ENCODE measurements at regions not wholly inside any gene's neighbourhood (a gene's known extent, or its start where the extent isn't known, plus 50 kb on each side); places are given as distances from the start of the nearest gene placed in this dataset.

DNA sequence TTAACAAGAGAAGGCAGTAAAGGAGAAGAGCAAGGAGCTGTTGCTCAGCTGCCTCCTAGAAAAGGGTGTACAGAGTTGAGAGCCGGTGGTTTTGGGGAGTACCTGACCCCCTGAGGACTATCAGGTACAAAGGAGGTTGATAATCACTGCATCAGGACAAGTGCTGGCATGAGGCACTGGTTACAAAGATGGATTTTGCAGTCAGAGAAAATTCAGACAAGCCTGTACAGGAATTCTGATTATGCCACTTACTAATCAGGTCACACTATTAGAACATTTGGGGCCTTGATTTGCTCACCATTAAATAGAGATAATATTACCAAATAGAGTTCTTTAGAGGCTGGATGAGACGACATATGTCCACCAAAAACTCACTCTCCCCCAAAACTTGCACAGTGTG, 450.9 kb upstream of the TMPO start:
- DNase-seq = no peak

DNA sequence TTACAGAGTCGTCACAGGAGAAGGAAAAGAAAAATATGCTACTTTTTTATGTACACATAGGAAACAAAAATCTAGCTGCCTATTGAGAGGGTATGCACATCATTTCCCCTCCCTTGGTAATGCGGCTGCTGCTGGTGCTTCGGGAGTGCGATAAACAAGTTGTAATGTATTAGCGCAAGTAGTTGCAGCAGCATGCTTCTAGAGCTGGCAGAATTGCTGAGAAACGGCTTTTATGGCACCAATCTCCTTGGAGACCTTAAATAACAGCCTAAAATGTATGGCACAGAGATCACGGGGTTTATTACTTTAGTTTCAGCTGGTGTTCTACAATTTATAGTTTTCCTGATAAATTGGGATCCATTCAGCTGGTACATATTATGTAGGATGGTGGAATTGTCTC, 447.6 kb upstream of the TMPO start:
- no peak for DNase-seq

DNA sequence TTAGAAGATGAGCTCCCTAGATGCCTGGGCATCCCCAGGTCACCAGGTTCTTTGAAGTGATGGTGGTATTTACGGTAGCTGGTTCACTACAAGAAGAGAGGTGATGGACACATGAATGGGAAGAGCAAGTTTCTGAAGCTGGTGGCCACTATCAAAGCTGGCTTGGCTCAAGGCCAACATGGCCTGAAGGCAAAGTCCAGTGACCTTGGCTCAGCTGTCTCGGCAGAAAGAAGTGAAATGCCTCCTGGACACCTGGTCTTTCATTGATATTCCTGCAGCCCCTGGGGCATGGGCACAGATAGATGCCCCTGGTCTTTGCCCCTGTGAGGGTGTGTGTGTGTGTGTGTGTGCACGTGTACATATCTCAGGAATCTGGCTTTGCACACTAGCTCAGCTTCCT, 441.8 kb upstream of the TMPO start:
- no peak for DNase-seq

DNA sequence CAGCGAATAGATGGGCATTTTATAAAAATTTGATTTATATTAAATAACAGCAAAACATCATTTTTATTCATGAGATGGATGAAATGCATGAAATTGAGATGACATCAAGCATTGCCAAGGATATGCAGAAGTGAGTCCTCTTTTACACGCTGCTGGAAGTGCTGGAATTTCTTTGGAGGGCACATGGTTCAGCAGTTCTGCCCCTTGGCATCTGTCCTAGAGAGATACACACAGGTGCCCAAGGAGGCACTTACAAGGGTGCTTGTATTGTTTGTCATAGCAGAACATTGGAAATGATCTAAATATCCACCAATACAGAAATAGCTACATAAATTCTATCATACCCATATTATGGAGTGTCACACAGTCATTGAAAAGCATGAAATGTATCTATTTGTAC, 441.1 kb upstream of the TMPO start:
- DNase-seq = no peak

DNA sequence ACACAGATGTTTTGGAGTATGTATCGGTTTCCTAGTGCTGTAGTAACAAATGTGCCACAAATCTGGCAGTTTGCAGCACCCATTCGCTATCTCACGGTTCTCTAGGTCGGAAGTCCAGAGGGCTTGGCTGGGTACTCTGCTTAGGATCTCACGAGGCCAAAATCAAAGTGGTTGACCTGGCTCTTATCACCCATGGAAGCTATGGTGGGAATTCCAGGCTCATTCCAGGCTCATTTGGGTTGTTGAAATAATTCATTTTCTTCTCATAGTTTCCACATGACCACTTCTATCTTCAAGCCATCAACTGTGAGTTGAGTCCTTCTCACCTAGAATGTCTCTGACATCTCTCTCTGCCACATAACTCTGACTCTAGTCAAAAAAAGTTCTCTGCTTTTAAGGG, 431.0 kb upstream of the TMPO start:
- DNase-seq = no peak

DNA sequence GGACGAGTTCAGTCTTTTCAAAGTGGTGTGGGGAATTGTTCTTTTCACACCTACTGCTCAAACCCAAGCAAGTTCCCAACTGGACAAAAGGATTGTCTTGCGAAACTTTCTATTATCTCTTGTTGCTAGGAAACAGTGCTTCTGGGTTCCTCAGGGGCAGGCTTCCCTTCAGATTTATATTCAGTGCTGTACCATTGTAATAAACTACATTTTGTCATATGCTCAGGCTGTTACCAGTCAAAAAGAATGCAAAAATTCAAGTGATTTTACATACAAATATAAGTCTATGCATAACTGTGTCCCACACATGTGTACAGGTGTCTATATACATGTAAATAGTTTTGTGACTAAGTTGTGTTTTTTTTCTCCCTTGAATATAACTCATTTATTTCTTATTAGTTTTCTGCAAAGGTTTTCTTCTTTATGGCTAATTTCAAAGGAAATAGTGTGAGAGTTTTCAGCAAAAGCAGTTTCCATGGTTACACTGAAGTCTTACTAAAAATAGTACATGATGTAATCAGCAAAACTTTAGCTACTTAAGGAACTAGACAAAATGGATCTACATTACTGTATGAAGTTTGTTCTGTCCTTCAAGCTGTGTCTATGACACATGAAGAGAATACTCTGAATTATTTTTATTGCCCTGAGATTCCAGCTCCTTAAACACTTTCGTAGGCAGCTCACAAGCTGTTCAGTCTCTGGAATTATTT, 430.2 kb upstream of the TMPO start:
- no peak for DNase-seq

DNA sequence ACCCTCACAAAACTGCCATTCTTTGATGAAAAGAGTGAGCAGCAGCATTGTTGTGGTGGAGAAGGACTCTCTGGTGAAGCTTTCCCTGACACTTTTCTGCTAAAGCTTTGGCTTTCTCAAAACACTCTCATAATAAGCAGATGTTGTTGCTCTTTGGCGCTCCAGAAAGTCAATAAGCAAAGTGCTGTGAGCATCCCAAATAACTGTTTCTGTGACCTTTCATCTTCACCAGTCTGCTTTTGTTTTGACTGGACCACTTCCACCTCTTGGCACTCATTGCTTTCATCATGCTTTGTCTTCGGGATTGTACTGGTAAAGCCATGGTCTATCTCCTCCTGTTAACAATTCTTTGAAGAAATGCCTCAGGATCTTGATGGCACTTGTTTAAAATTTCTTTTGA, 424.7 kb upstream of the TMPO start:
- DNase-seq = no peak

DNA sequence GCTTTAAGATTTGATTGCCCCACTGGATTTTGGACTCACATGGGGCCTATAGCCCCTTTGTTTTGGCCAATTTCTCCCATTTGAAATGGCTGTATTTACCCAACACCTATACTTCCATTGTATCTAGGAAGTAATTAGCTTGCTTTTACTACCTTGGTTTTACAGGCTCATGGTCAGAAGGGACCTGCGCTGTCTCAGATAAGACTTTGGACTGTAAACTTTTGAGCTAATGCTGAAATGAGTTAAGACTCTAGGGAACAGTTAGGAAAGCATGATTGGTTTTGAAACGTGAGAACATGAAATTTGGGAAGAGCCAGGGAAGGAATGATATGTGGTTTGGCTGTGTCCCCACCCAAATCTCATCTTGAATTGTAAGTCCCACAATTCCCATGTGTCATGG, 419.0 kb upstream of the TMPO start:
- DNase-seq = no peak

DNA sequence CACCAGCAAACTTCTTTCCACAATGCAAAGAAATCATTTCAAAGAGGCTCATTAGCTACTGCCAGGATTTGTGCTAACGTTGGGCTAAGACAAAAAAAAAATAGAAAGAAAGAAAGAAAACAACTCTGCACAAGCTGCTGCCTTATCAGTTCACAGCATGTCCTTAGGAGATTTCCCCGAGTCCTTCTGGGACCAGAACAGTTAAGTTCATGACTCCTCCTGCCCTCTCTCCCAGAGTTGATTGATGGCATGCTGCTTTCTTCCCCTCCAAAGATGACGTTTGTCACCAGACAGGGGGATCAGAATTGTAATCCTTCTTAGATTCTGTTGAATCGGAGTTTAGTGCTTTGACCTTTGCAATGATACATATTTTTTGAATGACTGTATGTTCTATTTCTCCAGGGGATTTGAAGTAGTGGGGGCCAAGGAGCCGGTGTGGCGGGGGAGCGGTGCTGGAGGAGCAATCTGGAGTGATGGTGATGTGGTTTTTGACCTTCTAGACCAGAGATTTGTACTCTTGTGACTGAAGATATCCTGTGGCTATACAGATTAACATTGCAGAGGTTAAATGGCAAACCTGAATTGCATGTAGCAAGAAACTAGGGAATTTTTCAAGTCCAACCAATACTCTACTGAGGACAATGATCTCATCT, 409.2 kb upstream of the TMPO start:
- no peak for DNase-seq

DNA sequence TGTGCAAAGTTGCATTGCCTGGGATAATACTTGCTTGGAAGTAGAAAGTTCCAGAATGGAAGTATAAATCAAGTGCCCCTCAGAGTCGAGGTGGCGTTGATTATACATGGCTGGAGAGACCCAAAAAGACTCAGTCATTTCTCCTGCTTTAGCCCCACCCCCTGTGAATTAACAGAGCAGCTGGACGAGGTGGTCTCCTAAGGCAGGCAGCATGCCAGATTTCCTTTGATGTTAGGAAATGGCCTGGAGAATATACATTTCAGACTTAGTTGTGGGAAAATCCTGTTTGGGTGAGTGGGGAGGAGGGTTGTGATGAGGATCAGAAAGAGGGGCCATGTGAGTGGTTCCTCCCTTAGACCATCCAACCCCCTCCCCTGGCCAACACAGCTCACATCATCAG, 406.1 kb upstream of the TMPO start:
- DNase-seq = peak; percentile 26

DNA sequence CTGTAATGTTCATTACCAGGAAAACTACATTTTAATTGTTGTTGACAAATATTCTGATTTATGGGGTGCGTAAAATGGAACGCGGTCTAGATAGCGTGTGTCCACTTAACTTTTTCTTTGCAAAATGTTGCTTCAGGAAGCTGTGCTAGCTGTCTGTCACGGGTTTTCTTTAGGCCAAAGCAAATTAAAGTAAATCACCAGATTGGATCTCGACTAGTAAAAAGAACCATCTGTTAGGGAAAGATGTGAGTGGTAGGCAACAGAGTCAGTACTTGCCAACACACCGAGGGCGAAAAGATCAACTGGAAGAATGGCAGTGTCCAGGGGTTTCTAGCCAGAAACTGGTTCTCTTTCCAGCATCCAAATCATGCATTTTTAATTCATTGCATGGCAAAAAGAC, 404.9 kb upstream of the TMPO start:
- no peak for DNase-seq

DNA sequence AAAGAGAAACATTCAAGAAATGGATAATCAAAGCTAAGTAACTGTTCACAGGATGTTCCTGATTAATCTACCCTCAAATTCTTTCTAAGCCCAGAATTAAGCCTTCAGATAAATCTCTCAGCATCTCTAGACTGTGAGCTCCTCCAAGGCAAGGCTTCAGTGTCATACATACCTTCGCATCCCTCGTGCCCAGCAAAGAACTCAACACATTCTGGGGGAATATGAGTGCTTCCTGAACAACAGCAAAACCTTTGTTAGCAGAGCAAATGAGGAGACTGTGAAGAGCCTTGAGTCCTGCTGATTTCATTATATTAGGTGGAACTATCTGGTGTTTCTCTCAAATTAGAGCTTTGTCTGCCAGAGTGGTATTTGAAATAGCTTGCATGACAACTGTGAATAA, 401.8 kb upstream of the TMPO start:
- DNase-seq = no peak

DNA sequence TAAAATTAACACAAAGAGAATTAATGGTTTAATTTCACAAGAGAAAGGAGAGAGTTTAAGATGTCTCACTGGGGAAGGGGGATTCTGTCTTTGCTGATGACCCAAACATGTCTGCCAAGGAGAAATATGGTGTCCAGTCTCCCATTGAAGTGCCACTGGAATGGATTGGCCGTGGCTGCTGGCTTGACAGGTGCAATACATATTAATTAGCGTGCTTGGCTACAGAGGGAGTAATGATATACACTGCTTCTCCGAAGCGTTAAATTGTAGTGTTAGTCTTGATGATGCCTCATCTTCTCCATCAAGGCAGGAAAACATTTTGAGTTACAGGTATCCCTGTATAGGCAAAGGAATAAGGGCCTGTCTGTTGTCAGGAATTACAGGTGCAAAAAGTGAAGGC, 393.4 kb upstream of the TMPO start:
- no peak for DNase-seq

DNA sequence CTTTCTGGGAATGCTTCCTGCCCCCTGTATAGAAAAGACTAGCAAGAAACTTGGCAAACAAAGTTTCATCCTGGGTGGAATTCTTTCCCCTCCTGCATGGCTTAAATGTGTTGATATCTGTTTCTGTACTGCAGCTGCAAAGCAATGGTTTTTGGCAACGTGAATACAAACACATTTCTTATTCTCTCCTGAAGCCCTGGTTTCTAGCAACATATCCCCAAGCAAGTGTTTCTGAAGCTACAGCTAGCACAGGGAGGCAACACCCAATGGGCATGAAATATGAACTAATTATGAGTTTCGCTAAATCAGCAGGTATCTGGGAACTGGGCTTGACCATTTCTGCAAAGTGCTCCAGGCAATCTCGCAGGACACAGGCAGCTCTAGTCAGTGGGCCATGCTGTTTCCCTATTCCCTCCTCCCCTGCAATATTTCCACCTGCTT, 392.3 kb upstream of the TMPO start:
- no peak for DNase-seq

DNA sequence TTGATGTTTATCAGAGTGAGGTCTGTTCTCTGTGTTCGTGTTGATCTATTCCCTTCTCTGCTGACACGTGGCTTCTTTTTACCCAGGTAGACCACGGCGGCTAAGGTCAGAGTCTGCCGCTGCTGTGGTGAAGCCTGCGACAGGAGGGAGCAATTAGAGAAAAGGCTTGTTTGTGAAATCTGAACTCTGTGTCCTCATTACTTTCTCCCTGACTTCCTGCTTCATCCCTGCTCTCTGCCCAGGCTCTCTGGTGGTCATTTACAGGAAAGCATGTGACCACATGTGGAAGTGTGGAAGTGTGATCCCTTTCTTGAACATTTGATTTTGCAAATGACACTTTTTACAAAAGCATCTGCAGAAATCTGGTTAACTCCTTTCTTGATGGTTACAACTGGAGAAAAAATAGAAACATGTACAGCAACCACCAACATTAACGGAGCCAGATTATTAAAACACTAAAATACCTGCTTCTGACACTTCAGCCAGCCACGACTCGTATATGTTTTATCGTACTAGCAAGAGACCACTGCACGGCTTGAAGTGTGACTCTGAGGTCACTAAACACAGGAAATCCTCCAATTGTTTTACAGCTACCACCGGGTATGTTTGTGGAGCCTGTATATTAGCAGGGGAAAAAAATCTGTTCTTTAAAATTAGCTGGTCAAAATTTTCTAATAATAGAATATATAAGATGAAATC, 388.6 kb upstream of the TMPO start:
- DNase-seq = peak; percentile 26

DNA sequence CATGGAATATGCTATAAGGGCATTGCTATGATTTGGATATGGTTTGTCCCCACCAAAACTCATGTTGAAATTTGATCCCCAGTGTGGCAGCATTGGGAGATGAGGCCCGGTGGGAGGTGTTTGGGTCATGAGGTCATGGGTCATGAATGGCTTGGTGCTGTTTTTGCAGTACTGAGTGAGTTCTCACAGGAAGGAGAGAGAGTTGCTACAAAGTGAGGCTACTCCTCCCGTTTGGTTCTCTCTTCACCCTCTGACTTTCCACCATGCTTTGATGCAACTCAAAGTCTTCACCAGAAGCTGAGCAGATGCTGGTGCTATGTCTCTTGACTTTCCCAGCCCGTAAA, 388.1 kb upstream of the TMPO start:
- DNase-seq = no peak

DNA sequence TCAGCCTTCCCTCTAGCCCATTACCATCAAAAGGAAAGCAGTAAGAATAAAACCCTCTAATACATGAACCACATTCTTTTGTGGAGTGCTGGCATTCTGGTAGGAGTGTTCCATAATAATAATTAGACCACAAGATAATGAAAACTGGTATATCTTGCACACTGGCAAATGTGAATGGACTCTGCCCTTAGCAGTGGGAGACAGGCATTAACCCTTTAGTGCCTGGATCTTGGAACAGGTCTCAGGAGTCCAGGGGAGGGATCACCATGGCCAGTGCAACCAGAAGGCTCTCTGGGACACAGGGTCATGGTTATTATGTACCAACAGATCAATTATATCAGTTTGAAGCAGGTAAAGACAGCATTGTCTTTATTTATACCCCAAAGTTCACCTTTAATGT, 387.5 kb upstream of the TMPO start:
- DNase-seq = no peak

DNA sequence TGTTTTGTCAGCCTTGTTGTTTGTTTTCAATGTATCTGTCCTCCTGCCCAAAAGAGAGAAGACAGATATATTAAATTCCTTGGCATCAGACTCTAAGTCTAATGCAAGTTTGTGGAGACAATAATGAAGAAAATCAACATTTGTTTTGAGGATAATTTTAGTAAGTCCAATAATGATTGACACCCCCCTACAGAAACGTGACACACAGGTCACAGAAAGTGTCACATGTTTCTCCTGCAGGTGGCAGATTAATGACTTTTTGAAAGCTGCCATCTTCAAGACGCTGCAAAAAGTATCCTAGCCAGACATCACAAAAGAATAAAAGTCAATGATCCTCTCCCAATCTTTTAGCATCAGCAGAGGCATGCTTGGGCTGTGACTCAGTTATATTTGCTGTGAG, 378.8 kb upstream of the TMPO start:
- no peak for DNase-seq

DNA sequence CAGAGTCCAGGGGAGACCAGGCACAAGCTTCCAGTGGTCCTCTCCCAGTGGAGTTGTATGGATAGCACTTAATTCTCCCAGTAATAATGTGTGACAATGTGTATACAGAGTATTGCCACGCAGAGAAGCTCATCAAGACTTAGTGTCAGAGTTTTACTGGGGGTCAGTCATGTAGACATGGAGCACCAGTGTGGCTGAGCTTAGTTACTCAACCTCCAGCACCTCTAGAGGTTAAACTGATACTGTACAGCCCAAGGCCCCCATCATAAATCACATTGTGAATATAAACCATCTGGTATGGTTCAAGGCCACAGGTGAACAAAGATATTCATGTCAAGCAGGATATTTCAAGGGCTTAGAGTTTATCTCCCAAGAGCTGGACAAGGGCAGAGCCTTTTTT, 378.1 kb upstream of the TMPO start:
- DNase-seq = no peak

DNA sequence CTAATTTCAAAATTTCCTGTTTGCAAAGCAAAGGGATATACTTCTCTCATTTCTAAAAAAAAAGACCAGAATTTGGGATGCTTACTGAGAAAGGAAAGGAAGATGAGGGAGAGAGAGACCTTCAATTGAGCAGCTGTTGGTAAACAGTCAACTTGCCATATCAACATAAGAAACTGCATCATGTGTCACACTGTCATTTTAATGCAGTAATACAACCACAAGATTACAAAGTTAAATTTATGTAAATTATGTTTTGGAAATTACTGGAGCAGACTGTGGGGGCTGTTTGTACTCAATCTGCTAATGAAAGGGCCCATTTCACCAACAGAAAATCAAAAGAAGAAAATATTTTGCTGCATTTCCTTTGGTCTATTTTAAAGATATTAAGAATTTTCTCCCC, 370.4 kb upstream of the TMPO start:
- DNase-seq = no peak

DNA sequence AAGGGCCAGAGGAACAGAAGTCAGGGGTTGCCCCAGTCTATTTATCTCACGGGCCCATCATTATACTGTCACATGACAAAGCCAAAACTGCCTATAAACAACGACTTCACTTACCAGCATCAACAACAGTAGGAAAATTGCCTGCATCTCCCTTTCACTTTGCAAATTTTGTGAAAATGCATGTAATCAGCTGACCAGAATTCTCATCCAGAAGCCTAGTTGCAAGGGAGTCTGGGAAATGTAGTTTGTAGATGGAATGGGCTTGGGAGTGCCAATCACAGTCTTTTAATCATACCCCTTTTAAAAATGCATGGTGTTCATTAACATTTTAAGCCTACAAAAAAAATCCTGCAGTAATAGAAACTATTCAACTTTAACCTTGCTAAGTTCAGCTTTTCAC, 369.3 kb upstream of the TMPO start:
- no peak for DNase-seq

DNA sequence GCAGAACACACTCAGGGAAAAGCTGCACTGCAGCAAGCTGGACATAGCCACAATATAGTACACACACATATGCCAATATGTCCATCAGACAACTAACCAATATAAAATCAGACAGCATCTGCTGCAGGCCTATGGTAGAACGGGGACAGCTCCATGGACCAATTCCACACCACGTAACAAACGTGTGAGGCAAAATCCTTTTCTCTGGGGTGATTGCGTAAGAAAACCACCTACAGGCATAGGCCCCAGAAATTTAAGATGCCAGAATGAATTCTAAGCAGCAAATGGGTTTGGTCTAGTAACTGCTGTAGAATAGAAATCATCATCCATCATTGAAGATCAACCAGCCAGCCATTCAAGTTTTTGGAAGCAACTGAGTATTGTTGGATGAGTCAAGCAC, 368.9 kb upstream of the TMPO start:
- no peak for DNase-seq

DNA sequence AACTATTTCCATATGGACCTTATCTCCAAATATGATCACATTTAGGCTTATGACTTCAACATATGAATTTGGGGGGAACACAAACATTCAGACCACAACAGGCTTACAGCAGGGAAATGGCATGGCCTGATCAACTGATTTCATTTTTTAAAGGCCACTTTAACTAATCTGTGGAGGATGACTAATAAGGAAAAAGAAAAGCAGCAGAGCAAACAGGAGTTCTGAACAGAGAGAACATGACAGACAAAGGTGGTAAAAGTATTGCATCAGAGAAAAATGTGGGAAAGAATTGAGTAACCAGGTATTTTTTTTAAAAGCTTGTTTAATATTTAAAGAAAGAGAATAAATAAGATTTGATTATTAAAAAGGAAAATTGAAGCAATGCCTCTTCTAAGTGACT, 366.1 kb upstream of the TMPO start:
- no peak for DNase-seq

DNA sequence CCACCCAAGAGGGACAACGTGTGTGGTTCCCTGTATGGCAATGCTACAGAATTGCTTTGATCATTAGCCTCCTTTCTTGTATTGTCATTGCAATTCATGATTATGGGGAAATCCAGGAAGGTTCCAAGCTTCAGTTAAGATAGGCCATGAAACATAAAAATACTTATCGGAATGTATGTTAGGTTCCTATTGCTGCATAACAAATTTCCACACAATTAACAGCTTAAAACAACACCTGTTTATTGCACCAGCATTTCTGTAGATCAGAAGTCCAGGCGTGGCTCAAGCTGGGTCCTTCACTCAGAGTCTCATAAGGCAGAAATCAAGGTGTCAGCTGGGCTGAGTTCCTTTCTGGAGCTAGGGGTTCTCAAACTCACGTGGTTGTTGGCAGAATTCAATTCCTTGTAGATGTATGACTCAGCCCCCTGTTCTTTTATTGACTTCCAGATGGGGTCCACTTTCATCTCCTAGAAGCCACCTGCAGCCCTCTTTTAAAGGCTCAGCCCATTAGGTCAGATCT, 365.6 kb upstream of the TMPO start:
- DNase-seq = no peak

Measured in right kidney (tissue), 1 donor.